Smooth muscle cell of the brain vasculature (primary cell): ENCODE measurements at regions not wholly inside any gene's neighbourhood (a gene's known extent, or its start where the extent isn't known, plus 50 kb on each side); places are given as distances from the start of the nearest gene placed in this dataset.

Experiments
- DNase-seq: peaks from one replicate; pipeline ENCODE4 v3.0.0-alpha.2; 2012; ENCODE audit warnings: low read depth, low spot score

DNA sequence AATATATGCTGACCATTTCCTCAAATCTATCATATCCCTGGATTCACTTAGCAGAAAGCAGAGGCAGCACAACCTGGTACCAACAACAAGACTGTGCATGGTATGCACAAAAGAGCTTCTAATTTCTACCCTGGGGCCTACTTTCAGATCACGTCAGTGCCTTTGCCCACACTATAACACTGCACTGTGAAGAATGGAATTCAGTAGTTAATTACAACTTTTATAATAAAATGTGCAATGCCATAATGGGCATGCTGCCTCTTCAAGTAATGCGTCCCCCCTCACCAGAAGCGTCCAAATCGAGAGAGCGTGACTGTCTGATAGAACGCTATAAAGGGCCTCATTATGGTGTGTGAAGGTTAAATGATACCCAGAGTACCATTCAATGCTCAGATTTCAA, 328.1 kb upstream of the PKDCC start:
- DNase-seq, result no peak

DNA sequence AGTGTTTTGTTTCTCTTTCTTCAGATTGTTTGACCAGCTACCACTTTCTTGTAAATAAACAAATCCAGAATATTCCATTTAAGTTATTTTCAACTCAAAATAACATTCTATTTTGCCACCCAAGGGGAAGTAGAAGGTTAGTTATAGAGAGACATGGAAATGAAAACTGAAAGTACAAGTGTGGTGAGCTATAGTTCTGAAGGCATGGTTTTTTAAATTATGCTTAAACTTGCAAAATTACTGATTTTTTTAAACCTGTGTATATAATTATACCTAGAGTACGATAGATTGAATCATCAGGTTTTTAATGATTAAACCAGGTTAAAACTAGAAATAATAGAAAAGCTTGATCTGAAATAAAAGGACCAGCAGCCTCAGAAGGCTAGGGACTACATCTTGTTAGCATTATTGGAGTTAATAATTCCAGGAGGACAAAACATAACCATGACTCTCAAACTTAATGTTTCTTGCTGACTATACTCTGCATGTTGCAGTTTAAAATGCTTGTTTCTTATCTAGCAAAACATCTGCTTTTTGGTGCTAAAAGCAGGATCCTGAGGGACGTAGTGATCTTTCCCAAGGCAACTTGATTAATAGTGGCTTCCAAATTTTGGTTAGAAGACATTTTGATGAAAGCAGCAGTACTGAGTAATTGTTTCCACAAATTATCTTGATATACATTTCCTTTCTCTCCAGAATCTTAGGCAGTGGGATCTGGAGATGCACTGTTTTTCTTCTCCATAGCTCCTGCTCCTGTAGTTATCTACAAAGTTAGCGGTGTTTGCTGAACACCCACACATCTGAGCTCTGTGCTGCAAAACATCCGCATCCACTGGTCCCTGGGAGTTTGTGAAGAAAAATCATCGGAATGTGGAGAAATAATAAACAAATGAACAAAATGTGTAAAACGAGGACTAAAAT, 327.2 kb upstream of the PKDCC start:
- no peak for DNase-seq

DNA sequence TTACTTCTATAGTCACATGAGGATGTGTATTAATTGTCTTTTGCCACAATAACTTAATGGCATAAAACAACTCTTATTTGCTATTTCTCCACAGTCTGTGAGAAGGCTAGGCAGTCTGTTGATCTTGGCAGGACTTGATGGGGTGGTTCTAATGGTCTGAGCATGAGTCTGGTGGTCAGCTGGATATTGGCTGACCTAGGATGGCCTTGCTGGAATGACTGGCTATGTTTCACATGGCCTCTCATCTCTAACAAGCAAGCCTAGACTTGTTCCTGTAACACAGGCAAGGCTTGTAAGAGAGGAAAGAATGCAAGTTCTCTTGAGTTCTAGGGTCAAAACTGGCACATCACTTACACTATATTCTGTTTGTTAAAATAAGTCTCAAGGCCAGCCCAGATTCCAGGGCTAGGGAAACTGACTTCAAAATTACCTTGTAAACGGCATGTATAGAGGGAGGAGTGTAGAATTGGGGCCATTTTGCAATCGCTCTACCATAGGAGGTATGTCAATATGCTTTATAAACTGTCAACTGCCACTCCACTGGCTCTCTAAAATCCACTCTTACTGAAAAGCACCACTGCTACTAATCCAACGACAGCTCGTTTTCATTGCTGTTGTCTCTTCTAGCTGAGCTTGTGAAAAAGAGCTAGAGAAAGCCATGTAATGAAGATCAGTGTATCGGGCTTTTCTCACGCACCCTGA, 325.0 kb upstream of the PKDCC start:
- DNase-seq, result peak; percentile 33

DNA sequence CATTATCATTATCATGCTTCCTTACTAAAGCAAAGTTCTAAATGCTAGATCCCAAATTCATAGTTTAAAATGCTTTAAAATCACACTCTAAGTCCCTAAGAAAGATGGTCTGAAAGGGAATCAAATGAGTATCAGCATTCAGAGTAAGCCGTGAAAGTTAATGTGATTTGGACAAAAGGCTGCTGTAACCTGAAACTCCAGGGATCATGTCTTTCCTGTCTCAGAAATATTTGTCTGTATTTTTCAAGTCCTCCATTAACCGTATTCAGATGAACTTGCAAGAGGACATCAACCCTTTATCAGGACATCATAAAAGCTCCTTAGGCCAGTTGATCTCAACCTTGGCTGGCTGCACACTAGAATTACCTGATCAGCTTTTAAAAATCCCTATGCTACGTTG, 324.3 kb upstream of the PKDCC start:
- DNase-seq, result no peak

DNA sequence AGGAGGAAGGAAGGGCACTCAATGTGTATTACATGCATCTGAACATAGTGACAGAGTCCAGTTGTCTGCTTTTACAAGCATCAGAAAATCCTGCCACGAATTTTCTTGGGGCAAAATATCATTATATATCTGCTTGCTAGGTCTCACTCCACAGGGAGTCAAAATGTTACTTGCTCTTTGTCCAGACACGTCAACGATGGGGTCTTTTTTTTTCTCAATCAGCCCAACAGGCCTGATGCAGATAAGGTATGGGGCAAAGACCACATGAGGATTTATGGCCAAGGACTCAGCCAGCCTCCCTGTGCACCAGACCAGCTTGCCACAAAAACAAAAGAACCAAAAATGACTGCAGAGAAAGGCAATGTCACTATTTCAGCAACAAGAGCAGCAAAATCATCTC, 323.4 kb upstream of the PKDCC start:
- no peak for DNase-seq

DNA sequence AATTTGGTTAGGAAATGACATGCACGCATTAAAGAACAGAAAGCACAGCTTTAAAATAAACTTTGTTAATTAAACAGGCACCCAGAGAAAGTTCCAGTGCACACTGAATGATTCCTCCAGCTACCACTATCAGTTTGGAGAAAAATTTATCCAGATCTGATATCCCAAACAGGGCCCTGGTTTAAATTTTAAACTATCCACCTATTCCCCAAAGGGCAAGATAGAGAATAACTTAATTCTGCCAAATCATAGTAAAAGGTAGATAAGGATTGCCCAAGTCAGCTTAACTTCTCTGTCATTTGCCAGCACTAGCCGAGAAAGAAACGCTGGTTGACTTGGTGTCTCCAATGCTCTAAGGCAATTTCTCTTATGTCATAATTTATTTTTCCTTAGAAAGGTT, 321.9 kb upstream of the PKDCC start:
- DNase-seq, result no peak

DNA sequence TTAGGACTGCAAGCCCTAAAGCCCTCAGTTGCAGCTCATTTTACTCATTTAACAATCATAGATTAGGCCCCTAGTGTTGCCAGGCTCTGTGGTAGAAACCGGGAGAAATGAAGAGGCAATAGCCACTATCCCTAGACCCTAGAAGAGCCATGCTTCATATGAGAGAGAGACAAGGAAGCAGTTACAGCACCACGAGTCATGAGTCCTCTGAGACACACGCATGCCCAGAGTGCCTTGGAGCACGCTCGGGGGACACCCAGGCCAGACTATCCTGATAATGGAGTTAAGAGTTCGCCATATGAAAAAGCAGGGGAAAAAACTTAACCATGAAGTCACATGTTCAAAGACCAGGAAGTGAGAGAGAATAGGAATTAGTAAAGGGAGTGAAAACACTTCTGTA, 321.5 kb upstream of the PKDCC start:
- no peak for DNase-seq

DNA sequence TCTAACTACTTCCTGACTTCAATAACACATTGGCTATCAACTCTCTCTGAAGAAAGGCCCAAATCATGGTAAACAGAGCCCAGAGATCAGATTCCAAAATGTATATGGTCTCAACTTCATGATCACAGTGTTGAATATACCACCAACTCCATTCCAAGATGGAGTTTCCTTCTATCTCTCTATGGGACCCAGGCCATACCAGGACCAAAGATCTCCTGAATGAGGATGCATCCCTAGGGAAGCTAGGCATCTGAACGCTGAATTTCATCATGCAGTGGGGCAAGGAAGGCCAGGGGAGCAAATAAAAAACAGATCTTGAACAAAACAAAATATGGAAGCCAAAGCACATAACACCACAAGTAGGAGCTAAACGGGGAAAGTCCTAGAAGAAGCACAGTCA, 320.7 kb upstream of the PKDCC start:
- DNase-seq, result no peak

DNA sequence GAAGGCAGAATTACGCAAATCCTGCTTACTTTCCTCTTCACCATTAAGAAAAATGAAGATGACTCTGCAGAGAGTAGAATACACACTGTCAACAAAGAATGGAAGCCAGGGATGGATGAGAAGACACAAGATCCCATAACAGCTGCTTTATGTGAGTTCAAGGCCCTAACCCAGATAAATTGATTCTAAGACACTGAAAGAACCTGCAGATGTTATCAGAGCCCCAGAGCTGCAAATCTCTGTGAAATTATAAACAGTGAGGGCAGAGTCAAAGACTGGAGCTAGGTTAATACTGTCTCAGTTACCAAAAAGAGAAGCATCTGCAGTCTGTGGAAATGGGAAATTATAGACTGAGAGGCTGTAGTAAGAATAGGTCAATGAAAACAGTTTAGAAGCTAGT, 320.1 kb upstream of the PKDCC start:
- DNase-seq, result no peak

DNA sequence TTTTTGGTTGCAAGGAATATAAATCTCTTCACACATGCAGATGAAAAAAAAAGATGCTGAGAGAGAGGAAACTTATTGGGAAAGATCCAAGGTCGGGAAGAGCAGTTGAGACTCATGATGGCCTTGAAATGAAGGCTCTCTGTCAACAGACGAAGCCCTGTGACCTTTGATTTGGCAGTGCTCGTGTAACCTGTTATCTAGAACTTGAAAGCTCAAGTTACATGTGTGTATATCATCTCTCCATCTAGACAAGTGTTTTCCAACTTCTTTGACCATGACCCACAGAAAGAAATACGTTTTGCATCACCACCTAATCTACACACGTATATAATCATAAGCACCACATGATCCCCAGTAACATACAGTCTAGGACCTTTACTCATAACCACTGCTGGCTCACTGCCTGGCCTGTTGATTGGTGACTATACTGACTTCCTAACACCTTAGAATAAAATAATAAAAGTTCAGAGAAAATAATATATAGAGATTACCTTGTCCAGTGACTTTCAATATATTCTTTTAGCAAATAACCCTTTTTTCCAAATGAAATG, 319.0 kb upstream of the PKDCC start:
- DNase-seq, result no peak

DNA sequence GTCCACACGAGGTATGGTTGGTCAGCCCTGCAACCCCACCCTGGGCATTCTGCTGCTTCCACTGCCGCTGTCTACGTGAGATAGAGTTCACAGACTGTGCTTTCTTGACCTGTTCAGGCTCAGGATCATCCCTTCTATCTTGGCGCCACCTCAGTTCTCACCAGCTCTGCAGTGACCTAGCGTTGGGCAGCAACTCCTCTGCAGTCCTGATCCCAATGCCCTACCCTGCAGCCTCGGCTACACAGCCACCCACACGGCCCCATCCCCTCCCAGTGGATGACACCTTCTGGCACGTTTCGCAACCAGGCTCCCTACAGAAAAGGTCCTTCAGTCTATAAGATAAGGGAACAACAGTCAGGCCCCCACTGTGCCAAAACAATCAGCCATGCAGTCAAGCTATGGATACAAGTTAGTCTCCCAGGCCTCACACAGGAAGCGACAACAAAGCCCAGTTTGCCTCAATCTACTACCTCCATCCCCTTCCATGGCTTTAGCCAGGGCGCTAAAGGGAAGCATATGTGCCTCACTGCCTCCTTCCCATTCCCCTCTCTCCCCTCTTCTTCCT, 317.9 kb upstream of the PKDCC start:
- no peak for DNase-seq

DNA sequence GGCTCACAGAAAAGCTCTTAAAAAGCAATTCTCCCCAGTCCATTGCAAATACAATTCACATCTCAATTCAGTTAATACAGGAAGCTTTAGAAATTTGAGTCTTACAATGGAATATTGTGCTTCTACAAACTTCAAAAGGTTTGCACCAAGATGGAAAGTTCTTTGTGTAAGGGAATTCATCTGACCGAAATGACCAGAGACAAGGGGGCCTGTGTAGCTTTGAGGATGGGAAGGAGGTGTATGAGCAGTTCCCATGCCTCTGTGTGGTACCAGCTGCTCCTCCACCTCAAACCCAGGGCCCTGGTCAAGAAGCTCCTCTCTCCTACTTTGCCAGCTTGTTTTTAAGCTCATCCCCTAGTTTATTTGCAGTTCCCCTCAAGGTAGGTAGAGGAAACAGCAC, 312.8 kb upstream of the PKDCC start:
- DNase-seq, result no peak

DNA sequence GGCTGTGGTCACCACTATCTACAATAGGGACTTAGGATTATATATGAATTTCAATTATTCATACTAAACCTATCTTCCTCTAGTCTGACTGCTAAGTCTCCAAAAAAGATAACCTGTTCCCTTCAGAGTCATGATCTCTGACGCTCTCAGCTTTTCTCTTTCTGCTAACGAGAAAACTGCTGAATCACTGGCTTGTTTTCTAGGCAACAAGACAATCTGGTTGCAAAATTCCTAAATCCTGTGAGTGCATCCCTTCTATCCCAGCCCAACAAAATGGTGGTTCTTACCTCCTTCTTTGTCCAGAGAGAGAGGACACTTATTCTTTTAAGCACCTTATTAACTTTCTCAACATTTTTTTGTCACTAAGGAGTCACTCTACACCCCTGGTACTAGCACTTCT, 312.3 kb upstream of the PKDCC start:
- DNase-seq, result no peak

DNA sequence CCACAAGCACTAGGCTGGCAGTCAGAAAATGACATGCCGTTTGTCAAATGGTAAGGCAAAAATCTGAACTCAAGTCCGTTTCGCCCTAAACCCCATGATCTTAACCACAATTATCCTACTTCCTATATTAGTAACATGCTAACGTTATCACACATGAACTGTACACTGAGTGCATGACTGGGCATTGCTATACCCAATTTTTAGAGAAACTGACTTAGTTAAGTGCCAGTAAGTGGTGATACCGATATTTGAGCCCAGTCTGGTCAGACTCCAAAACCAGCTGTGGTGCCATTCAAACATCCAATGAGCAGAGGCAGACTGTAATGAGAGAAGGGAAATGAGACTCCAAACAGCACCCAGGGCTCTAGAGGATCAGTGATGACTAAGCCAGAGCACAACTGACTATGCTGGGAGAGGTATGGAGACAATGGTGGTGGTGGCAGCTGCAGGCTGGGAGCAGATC, 311.7 kb upstream of the PKDCC start:
- DNase-seq, result no peak

DNA sequence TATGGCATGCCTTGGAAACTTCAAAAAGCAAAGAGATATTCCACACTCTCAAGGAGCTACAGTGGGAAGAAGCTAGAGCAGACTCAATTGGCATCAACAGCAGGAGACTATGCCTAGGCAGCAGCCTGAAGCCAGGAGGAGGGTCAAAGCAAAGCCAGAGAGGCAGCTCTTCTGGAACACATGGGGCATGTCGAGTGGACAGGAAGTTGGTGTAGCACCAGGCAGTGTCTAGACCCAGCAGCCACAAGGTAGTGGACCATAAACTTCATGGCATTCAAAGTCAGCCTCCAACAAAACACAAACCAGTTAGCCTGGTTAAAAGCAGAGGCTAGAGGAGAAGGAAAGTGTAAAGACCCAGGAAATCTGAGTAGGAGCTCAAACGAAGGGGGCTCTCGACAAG, 311.2 kb upstream of the PKDCC start:
- DNase-seq, result no peak

DNA sequence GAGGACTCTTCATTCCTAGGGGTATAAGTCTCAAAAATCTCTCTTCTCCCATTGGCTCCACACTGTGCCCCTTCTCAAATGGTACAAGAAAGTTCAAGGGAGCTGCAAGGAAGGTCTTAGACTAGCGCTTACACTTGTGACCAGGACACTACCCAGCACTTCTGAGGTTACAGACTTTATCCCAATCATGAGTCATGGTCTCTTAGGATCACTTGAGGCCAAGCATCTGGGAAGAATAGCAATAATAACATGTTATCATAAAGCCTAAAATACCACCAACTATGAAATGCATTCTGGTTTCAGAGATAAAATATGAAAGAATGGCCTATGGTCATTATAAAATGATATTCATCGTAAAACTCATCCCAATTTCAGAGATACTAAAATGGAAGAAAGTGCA, 309.9 kb upstream of the PKDCC start:
- no peak for DNase-seq

DNA sequence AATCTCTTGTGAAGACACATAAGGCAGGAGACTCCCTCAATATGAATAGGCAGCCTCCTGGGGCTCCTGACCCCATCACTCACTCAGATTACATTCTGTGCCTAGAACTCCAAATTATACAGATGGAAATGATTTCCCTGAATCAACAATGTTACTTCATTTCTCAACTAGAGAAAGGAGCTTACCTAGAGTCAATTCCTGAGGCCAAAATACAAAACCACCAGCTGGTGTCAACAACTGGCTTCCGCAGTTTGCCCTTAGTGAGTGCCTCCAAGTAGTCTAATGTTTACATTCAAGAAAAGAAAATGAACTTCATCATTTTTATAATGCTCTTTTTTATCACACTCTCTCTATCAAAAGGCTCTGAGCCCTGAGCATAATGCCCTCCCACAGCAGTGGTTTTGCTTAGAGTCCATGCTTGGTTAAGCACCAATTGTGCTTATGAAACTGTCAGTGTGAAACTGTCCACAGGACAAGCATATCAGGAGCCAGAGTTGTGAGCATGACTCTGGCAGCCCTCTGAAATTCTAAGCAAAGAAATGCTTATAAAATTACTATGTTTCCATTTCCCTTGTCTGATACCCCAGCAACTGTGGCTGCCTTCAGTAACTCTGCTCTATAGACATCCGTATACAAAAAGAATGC, 305.7 kb upstream of the PKDCC start:
- no peak for DNase-seq

DNA sequence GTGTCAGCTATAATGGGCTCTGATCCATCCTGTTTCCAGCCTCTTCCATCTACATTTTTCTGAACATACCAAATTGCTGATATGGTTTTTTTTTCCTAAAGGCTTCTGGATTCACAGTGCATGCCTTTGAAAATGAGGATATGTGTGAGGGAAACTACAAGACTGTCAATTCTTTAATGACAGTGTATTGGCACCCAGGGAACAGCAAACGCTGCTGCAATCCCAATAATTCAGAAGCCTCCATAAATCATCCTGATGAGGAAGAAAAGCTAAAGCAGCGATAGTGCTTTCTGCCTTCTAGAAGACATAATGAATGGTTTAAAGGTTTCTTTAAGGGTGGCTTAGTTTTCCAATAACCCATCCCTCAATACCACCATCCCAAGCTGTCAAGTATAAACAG, 304.5 kb upstream of the PKDCC start:
- DNase-seq, result no peak

DNA sequence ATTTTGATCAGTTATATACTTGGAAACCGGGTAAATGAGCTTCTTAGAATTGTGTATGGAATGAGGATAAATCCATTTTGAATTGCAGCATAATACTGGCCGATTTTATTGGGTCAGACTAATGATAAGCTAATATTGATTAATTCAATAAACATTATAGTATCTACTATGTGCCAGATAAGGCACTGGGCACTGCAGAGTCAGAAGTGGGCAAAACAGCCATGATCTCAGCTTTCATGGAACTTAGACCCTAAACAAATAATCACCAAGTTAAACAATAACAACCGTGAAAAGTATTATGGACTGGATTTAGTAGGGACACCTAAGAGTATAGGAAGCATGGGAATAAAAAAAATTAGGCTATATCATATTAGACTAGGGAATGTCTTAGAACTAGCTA, 297.0 kb upstream of the PKDCC start:
- DNase-seq, result no peak

DNA sequence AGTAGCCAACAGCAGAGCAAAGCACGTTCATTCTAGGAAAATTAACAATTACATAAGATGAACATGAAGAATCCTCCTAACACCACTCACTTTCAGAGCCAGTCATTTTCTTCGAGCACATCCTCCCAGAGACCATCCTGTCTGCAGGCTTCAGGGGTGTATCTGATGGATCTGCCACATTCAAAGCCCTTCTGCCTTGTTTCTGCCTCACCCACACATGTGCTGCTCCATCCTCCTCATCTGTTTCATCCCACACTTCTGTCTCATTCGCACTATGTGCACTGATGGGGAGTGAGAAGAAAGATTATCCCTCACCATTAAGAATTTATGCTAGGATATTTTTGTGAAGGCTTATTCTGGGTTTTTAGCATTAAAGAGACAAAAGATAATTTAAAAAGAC, 287.9 kb upstream of the PKDCC start:
- no peak for DNase-seq

DNA sequence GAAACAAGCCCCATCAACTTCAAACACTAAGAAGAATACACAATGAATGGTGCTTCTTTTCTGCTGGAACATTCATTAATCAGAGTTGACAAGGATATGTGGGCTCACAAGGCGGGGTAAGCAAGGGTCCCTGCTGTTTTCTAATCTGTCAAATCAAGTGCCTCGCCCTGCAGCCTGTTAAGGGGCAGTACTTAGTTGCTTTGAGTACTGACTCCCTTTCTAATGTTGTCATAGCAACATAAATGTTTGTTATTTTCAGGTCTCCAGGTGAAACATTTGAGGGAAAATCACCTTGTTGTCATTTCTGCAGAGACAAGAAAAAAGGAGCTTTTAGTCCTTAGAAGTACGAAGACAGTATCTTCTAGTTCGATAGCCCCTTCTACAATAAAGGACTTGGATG, 284.7 kb upstream of the PKDCC start:
- DNase-seq, result no peak

DNA sequence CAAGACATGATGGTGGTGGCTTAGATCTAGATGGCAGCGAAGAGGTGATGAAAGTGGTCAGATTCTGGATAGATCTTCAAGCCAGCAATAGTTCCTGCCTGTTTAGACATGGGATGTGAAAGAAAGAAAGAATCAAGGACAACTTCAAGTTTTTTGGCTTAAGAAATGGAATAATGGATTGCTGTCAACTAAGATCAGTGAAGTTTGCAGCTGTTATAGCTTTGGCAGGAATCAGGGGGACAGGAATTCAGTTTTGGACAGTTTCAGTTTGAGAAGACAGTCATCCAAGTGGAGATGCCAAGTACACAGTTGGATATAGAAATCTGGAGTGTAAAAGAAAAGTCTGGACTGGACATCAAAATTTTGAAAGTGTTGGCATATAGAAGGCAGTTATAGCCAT, 283.7 kb upstream of the PKDCC start:
- no peak for DNase-seq
